22Rv1 (cell line): ENCODE measurements at regions not wholly inside any gene's neighbourhood (a gene's known extent, or its start where the extent isn't known, plus 50 kb on each side); places are given as distances from the start of the nearest gene placed in this dataset.

Experiments
- H3K27ac ChIP-seq: fragments of 450-650 bp; 2 replicates; pipeline ENCODE4 v1.5.1; 2017
- CTCF ChIP-seq: fragments of 450-650 bp; IDR thresholded peaks from 2 replicates; pipeline ENCODE4 v1.5.1; 2017; ENCODE audit warnings: mild to moderate bottlenecking
- ZFX ChIP-seq: fragments of 450-650 bp; IDR thresholded peaks from 2 replicates; pipeline ENCODE4 v1.6.1; 2017; ENCODE audit warnings: antibody characterized with exemption, borderline replicate concordance

- no peak overlapping the region for H3K27ac ChIP-seq
- TF ChIP-seq ZFX = no peak
- no peak for TF ChIP-seq CTCF
Measured at GRCh38 chr1:4871373-4871772, 217.0 kb downstream of the AJAP1 start.

- TF ChIP-seq ZFX (no peak), CTCF (no peak)
- no peak overlapping the region for H3K27ac ChIP-seq
Measured at GRCh38 chr1:4868521-4868920, 214.1 kb downstream of the AJAP1 start.

- TF ChIP-seq CTCF (no peak), ZFX (no peak)
- no peak overlapping the region for H3K27ac ChIP-seq
Measured at GRCh38 chr1:4856396-4856795, 202.0 kb downstream of the AJAP1 start.

GRCh38 chr1:4854367-4854766 lies 200.0 kb downstream of the AJAP1 start:
- H3K27ac ChIP-seq = no peak overlapping the region
- TF ChIP-seq CTCF (no peak), ZFX (no peak)

GRCh38 chr1:4853904-4854303 lies 199.5 kb downstream of the AJAP1 start:
- H3K27ac ChIP-seq = no peak overlapping the region
- no peak for TF ChIP-seq CTCF

- no peak overlapping the region for H3K27ac ChIP-seq
- TF ChIP-seq CTCF (no peak), ZFX (no peak)
Measured at GRCh38 chr1:4851385-4852065, 197.1 kb downstream of the AJAP1 start.

- H3K27ac ChIP-seq = no peak overlapping the region
- no peak for TF ChIP-seq CTCF
- TF ChIP-seq ZFX = no peak
Measured at GRCh38 chr1:4848431-4848830, 194.0 kb downstream of the AJAP1 start.
